Naive thymus-derived CD4-positive, alpha-beta T cell (primary cell): ENCODE measurements at regions not wholly inside any gene's neighbourhood (a gene's known extent, or its start where the extent isn't known, plus 50 kb on each side); places are given as distances from the start of the nearest gene placed in this dataset.

Experiments
- ATAC-seq: fragments of 150-1000 bp; cut with Tn5 transposase; 2 replicates; pipeline ENCODE4 v1.10.0; 2021; ENCODE audit warnings: mild to moderate bottlenecking, moderate library complexity
- CTCF ChIA-PET: fragments of 350-600 bp; sonication (Branson Sonifier 250); formaldehyde crosslinking; loops from one replicate; lab custom pipeline; 2021; ENCODE audit warnings: antibody characterized with exemption; lab: Charles Lee
- POLR2A ChIA-PET: fragments of 350-600 bp; sonication (Branson Sonifier 250); formaldehyde crosslinking; loops from one replicate; lab custom pipeline; 2021; ENCODE audit warnings: antibody characterized with exemption, inconsistent platforms; lab: Charles Lee
- DNase-seq, 9 donors: peaks; one replicate each; pipeline versions ENCODE4 v3.0.0 to v3.0.0-alpha.2; 2020 to 2022; ENCODE audit warnings: mixed read lengths in 1 of 9
- H3K27ac ChIP-seq: one replicate; pipeline ENCODE4 v1.7.0; 2013; ENCODE audit warnings: mild to moderate bottlenecking, low read depth, low read length, moderate library complexity
- H3K27me3 ChIP-seq, 2 donors: one replicate each; pipeline ENCODE4 v1.7.0; 2013; ENCODE audit warnings: low read length in 2 of 2, mild to moderate bottlenecking in 2 of 2, moderate library complexity in 2 of 2; ENCODE audit not compliant: control insufficient read depth in 2 of 2, insufficient read depth in 2 of 2
- H3K36me3 ChIP-seq, 3 experiments: 1 replicate in 2 of 3; 2 replicates in 1 of 3; pipeline ENCODE4 v1.7.0; 2013; ENCODE audit warnings: low read length in 3 of 3, mild to moderate bottlenecking in 3 of 3, moderate library complexity in 1 of 3; ENCODE audit not compliant: insufficient read depth in 3 of 3, control insufficient read depth in 2 of 3
- H3K4me1 ChIP-seq, 2 donors: one replicate each; pipeline ENCODE4 v1.7.0; 2013; ENCODE audit warnings: low read length in 2 of 2, mild to moderate bottlenecking in 2 of 2, moderate library complexity in 1 of 2; ENCODE audit not compliant: control insufficient read depth in 2 of 2, insufficient read depth in 2 of 2
- H3K4me3 ChIP-seq: 2 replicates; pipeline ENCODE4 v1.7.0; 2013; ENCODE audit warnings: mild to moderate bottlenecking, low read length
- H3K9me3 ChIP-seq, 3 experiments: 1 replicate in 2 of 3; 2 replicates in 1 of 3; pipeline ENCODE4 v1.7.0; 2013; ENCODE audit warnings: low read length in 3 of 3; ENCODE audit not compliant: control insufficient read depth in 2 of 3
- H3K27ac Mint-ChIP-seq, 9 donors: one replicate each; pipeline ENCODE4 v1.8.0; 2020 to 2022; ENCODE audit warnings: mixed read lengths in 9 of 9, mild to moderate bottlenecking in 8 of 9, moderate library complexity in 5 of 9, inconsistent platforms in 2 of 9
- H3K27me3 Mint-ChIP-seq, 5 donors: one replicate each; pipeline ENCODE4 v1.8.0; 2021 to 2022; ENCODE audit warnings: mixed read lengths in 5 of 5, mild to moderate bottlenecking in 1 of 5
- H3K36me3 Mint-ChIP-seq, 5 donors: one replicate each; pipeline ENCODE4 v1.8.0; 2020 to 2022; ENCODE audit warnings: mixed read lengths in 5 of 5, mild to moderate bottlenecking in 3 of 5, inconsistent platforms in 1 of 5
- H3K4me1 Mint-ChIP-seq, 7 donors: one replicate each; pipeline ENCODE4 v1.8.0; 2020 to 2022; ENCODE audit warnings: mixed read lengths in 7 of 7, mild to moderate bottlenecking in 3 of 7, inconsistent platforms in 1 of 7
- H3K4me3 Mint-ChIP-seq, 10 donors: one replicate each; pipeline ENCODE4 v1.8.0; 2020 to 2022; ENCODE audit warnings: mild to moderate bottlenecking in 10 of 10, mixed read lengths in 10 of 10, moderate library complexity in 6 of 10, inconsistent platforms in 2 of 10
- H3K9me3 Mint-ChIP-seq, 11 donors: one replicate each; pipeline ENCODE4 v1.8.0; 2020 to 2022; ENCODE audit warnings: mixed read lengths in 11 of 11, mild to moderate bottlenecking in 4 of 11, inconsistent platforms in 1 of 11, moderate library complexity in 1 of 11
- intact Hi-C, 2 donors: fragments of 100-400 bp; cut with micrococcal nuclease; formaldehyde crosslinking; loops; one replicate each; pipeline ENCODE4 v1.15.1; 2023

GRCh38 chr12:20268771-20269170 lies 99.6 kb upstream of the PDE3A start:
- intact Hi-C loops, result no loop called here
- ATAC-seq (no peak), DNase-seq (no peak)
- no peaks in the 10 kb centered on the region for H3K4me1 ChIP-seq
- Mint-ChIP-seq H3K27me3 (no peaks in the 10 kb centered on the region), H3K4me3 (no peak overlapping the region), H3K4me1 (no peaks in the 10 kb centered on the region), H3K9me3 (peaks cover 0 to 11% (median 0%) of the 10 kb centered on the region in 11 donors), H3K27ac (no peak overlapping the region), H3K36me3 (no peaks in the 10 kb centered on the region)
- ChIA-PET POLR2A (no interaction called here), CTCF (no interaction called here)
- no peak overlapping the region for H3K4me3 ChIP-seq
- no peak overlapping the region for H3K27ac ChIP-seq
- no peaks in the 10 kb centered on the region for H3K27me3 ChIP-seq
- H3K36me3 ChIP-seq, result no peaks in the 10 kb centered on the region
- H3K9me3 ChIP-seq, result no peaks in the 10 kb centered on the region

DNA sequence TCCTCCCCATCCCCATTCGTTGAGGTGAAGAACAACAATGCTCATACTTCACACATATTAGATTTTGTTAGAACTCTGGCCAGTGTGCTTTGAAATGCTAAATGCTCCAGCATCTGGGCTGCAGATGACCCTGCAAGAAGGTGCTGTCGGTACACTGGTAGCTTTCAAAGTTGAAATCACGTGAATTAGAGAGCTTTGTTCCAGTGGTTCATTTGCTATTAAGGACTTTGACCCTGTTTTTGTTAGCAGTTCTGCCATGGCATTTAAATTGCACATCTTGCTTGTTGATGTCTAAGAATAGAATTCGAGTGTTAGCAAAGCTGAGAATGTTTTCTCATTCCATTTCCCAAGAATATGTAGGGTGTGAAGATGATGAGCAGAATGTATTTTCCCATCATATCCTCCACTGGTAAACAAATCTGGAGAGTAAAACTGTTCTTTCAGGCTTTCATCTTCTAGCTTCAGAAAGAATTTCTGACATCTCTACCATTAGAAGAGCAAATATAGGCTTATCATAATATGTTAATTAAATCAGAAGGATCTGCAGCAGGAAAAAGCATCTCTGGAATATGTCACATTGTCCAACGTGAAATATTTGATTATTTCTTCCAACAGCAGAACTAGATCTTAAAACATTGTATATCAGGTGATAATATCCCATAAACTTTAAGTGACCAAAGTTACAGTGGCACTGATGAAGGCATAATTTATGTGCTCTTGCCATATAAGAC lies 98.8 kb upstream of the PDE3A start:
- DNase-seq (no peak), ATAC-seq (no peak)
- no peaks in the 10 kb centered on the region for H3K9me3 ChIP-seq
- H3K36me3 Mint-ChIP-seq, result no peaks in the 10 kb centered on the region
- intact Hi-C loops, result no loop called here
- H3K4me1 ChIP-seq, result no peaks in the 10 kb centered on the region
- no peaks in the 10 kb centered on the region for H3K4me1 Mint-ChIP-seq
- no peak overlapping the region for H3K27ac Mint-ChIP-seq
- no peaks in the 10 kb centered on the region for H3K27me3 Mint-ChIP-seq
- CTCF ChIA-PET, result no interaction called here
- H3K27me3 ChIP-seq, result no peaks in the 10 kb centered on the region
- no peaks in the 10 kb centered on the region for H3K36me3 ChIP-seq
- H3K4me3 ChIP-seq, result no peak overlapping the region
- H3K27ac ChIP-seq, result no peak overlapping the region
- H3K9me3 Mint-ChIP-seq, result peaks cover 0 to 11% (median 0%) of the 10 kb centered on the region in 11 donors
- POLR2A ChIA-PET, result no interaction called here
- no peak overlapping the region for H3K4me3 Mint-ChIP-seq

DNA sequence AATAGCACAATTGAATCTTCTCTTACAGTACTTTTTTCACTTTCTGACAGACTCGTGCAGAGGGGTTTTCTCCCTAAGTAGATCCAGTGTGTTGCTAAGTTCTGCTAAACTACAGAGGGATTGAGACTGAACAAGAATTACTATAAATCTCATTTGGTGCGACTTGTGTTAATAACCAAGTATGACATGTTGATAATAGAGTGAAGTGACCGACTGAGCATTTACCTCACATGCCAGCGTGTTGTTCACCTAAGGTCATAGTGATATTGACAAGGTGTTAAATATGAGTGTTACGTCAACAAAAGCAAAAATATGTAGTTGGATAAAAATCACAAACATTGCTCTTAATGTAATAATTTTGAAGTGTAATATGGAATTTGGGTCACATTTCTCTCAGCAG lies 97.8 kb upstream of the PDE3A start:
- DNase-seq, result no peak
- Histone ChIP-seq H3K9me3 (no peaks in the 10 kb centered on the region), H3K27me3 (no peaks in the 10 kb centered on the region), H3K27ac (no peak overlapping the region), H3K36me3 (no peaks in the 10 kb centered on the region), H3K4me3 (no peak overlapping the region), H3K4me1 (no peaks in the 10 kb centered on the region)
- ChIA-PET CTCF (no interaction called here), POLR2A (no interaction called here)
- no peak for ATAC-seq
- no peaks in the 10 kb centered on the region for H3K27me3 Mint-ChIP-seq
- peaks cover 0 to 8% (median 0%) of the 10 kb centered on the region in 11 donors for H3K9me3 Mint-ChIP-seq
- intact Hi-C loops, result no loop called here
- H3K36me3 Mint-ChIP-seq, result no peaks in the 10 kb centered on the region
- no peaks in the 10 kb centered on the region for H3K4me1 Mint-ChIP-seq
- H3K27ac Mint-ChIP-seq, result no peak overlapping the region
- H3K4me3 Mint-ChIP-seq, result no peak overlapping the region

DNA sequence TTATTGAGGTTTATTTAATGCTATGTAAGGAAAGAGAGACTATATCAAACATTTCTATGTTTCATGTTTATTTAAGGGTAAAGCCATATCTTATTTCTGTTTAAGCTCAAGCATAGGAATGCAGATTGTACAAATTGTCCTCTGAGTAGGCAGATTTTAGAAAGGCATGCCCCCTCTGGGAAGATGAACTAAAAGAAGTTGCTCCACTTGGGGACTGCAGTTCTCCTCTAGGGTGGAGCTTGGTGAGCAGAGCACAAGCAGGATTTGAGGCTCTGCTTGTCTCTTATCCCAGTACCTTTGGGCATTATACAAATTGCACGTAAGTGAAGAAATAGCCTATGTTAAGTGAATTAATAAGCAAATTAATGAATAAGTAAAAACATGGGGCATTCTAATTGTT lies 96.2 kb upstream of the PDE3A start:
- Mint-ChIP-seq H3K27ac (no peak overlapping the region), H3K9me3 (peaks cover 0 to 8% (median 0%) of the 10 kb centered on the region in 11 donors), H3K36me3 (no peaks in the 10 kb centered on the region), H3K27me3 (no peaks in the 10 kb centered on the region), H3K4me1 (no peaks in the 10 kb centered on the region), H3K4me3 (no peak overlapping the region)
- ChIA-PET POLR2A (no interaction called here), CTCF (no interaction called here)
- Histone ChIP-seq H3K27me3 (no peaks in the 10 kb centered on the region), H3K27ac (no peak overlapping the region), H3K4me1 (no peaks in the 10 kb centered on the region), H3K4me3 (no peak overlapping the region), H3K9me3 (no peaks in the 10 kb centered on the region), H3K36me3 (no peaks in the 10 kb centered on the region)
- intact Hi-C loops, result no loop called here
- no peak for ATAC-seq
- no peak for DNase-seq

GRCh38 chr12:20272801-20273200 lies 95.5 kb upstream of the PDE3A start:
- no peaks in the 10 kb centered on the region for H3K4me1 Mint-ChIP-seq
- peaks cover 0 to 7% (median 0%) of the 10 kb centered on the region in 11 donors for H3K9me3 Mint-ChIP-seq
- Histone ChIP-seq H3K27ac (no peak overlapping the region), H3K4me1 (no peaks in the 10 kb centered on the region), H3K4me3 (no peak overlapping the region), H3K9me3 (no peaks in the 10 kb centered on the region), H3K36me3 (no peaks in the 10 kb centered on the region), H3K27me3 (no peaks in the 10 kb centered on the region)
- no peak overlapping the region for H3K27ac Mint-ChIP-seq
- H3K36me3 Mint-ChIP-seq, result no peaks in the 10 kb centered on the region
- DNase-seq (no peak), ATAC-seq (no peak)
- intact Hi-C loops, result no loop called here
- no peaks in the 10 kb centered on the region for H3K27me3 Mint-ChIP-seq
- CTCF ChIA-PET, result no interaction called here
- POLR2A ChIA-PET, result no interaction called here
- H3K4me3 Mint-ChIP-seq, result no peak overlapping the region

- POLR2A ChIA-PET, result no interaction called here
Measured at GRCh38 chr12:20274008-20274407, 94.3 kb upstream of the PDE3A start.

GRCh38 chr12:20278276-20278675 lies 90.1 kb upstream of the PDE3A start:
- no peak overlapping the region for H3K27ac Mint-ChIP-seq

More at GRCh38 chr12:20274008-20274407, 94.3 kb upstream of the PDE3A start:
- DNase-seq, result no peak
- peaks cover 0 to 3% (median 0%) of the 10 kb centered on the region in 11 donors for H3K9me3 Mint-ChIP-seq
- CTCF ChIA-PET, result no interaction called here
- intact Hi-C loops, result no loop called here
- H3K4me3 ChIP-seq, result no peak overlapping the region
- H3K9me3 ChIP-seq, result no peaks in the 10 kb centered on the region
- no peaks in the 10 kb centered on the region for H3K36me3 ChIP-seq
- H3K4me1 ChIP-seq, result no peaks in the 10 kb centered on the region
- no peak for ATAC-seq
- no peak overlapping the region for H3K4me3 Mint-ChIP-seq
- H3K27me3 Mint-ChIP-seq, result no peaks in the 10 kb centered on the region
- no peaks in the 10 kb centered on the region for H3K4me1 Mint-ChIP-seq
- H3K27ac Mint-ChIP-seq, result no peak overlapping the region
- H3K27ac ChIP-seq, result no peak overlapping the region
- no peaks in the 10 kb centered on the region for H3K27me3 ChIP-seq
- no peaks in the 10 kb centered on the region for H3K36me3 Mint-ChIP-seq

More at GRCh38 chr12:20278276-20278675, 90.1 kb upstream of the PDE3A start:
- no peaks in the 10 kb centered on the region for H3K36me3 Mint-ChIP-seq
- Histone ChIP-seq H3K4me3 (no peak overlapping the region), H3K36me3 (no peaks in the 10 kb centered on the region), H3K27me3 (no peaks in the 10 kb centered on the region), H3K4me1 (no peaks in the 10 kb centered on the region), H3K27ac (no peak overlapping the region), H3K9me3 (no peaks in the 10 kb centered on the region)
- no peaks in the 10 kb centered on the region for H3K4me1 Mint-ChIP-seq
- no peaks in the 10 kb centered on the region for H3K9me3 Mint-ChIP-seq
- ChIA-PET CTCF (no interaction called here), POLR2A (no interaction called here)
- H3K27me3 Mint-ChIP-seq, result no peaks in the 10 kb centered on the region
- no peak for ATAC-seq
- no peak for DNase-seq
- intact Hi-C loops, result no loop called here
- no peak overlapping the region for H3K4me3 Mint-ChIP-seq
